Astrocyte of the spinal cord (primary cell): ENCODE measurements at regions not wholly inside any gene's neighbourhood (a gene's known extent, or its start where the extent isn't known, plus 50 kb on each side); places are given as distances from the start of the nearest gene placed in this dataset.

ENCODE experiments used
- DNase-seq: peaks from one replicate; pipeline ENCODE4 v3.0.0; 2011; ENCODE audit warnings: low read depth, low spot score
- H3K4me3 ChIP-seq: 2 replicates; pipeline ENCODE4 v1.5.1; 2011; ENCODE audit warnings: low read depth, mild to moderate bottlenecking, low read length, moderate library complexity
- CTCF ChIP-seq: IDR thresholded peaks from 2 replicates; pipeline ENCODE4 v1.5.1; 2012; ENCODE audit warnings: low read depth, mild to moderate bottlenecking, low read length, inconsistent platforms
- in situ Hi-C: cut with HindIII; loops from 2 replicates; pipeline ENCODE4 v1.10.0; 2017; ENCODE audit warnings: low sequenced_read_pairs

GRCh38 chr7:84823530-84823929 is 363.3 kb downstream of the SEMA3D start:
- DNase-seq: no peak
- in situ Hi-C loops: no loop called here
- no peak overlapping the region for H3K4me3 ChIP-seq
- no peak for TF ChIP-seq CTCF

- in situ Hi-C loops: no loop called here
- no peak overlapping the region for H3K4me3 ChIP-seq
- DNase-seq: no peak
- no peak for TF ChIP-seq CTCF
Observed at GRCh38 chr7:84822941-84823510, 363.8 kb downstream of the SEMA3D start.

- in situ Hi-C loops: no loop called here
- no peak overlapping the region for H3K4me3 ChIP-seq
- DNase-seq: no peak
Observed at GRCh38 chr7:84821671-84822534, 365.0 kb downstream of the SEMA3D start.

GRCh38 chr7:84820481-84820880 is 366.4 kb downstream of the SEMA3D start:
- no peak overlapping the region for H3K4me3 ChIP-seq
- in situ Hi-C loops: no loop called here
- no peak for DNase-seq

More at GRCh38 chr7:84821671-84822534, 365.0 kb downstream of the SEMA3D start:
- TF ChIP-seq CTCF: no peak

GRCh38 chr7:84817016-84817415 is 369.8 kb downstream of the SEMA3D start:
- no peak overlapping the region for H3K4me3 ChIP-seq
- in situ Hi-C loops: no loop called here
- no peak for TF ChIP-seq CTCF
- no peak for DNase-seq

More at GRCh38 chr7:84820481-84820880, 366.4 kb downstream of the SEMA3D start:
- no peak for TF ChIP-seq CTCF

- in situ Hi-C loops: no loop called here
- no peak for TF ChIP-seq CTCF
- no peak overlapping the region for H3K4me3 ChIP-seq
- DNase-seq: no peak
Observed at GRCh38 chr7:84813376-84813775, 373.5 kb downstream of the SEMA3D start.
